HepG2 (cell line): ENCODE measurements at regions not wholly inside any gene's neighbourhood (a gene's known extent, or its start where the extent isn't known, plus 50 kb on each side); places are given as distances from the start of the nearest gene placed in this dataset.

ENCODE experiments used
- ATAC-seq: fragments of 200-7000 bp; cut with Tn5 transposase; 3 replicates; pipeline ENCODE4 v1.9.1; 2020; ENCODE audit warnings: mild to moderate bottlenecking, moderate library complexity
- BruUV-seq: library from RNA; stranded (reverse); fragments of 400-500 nt; replicated peaks from 2 replicates; lab custom pipeline; 2021; lab: Mats Ljungman, UMichigan
- CTCF ChIA-PET: fragments of 300-600 bp; formaldehyde crosslinking; extraction: SDS; loops from one replicate; lab custom pipeline; 2021; ENCODE audit warnings: low total read pairs, inconsistent platforms, low intra/inter-chr PET ratio; lab: Yijun Ruan, JAX
- POLR2A ChIA-PET: fragments of 350-600 bp; sonication (Branson Sonifier 250); formaldehyde crosslinking; loops from one replicate; lab custom pipeline; 2020; ENCODE audit warnings: antibody characterized with exemption, inconsistent platforms; lab: Yijun Ruan, JAX
- DNase-seq: peaks from one replicate; pipeline ENCODE4 v3.0.0-alpha.2; 2015; ENCODE audit warnings: low spot score
- FAIRE-seq: peaks from 3 replicates; lab custom pipeline; 2011; peaks lifted over from hg19 to GRCh38; lab: Jason Lieb, UNC
- H2AFZ ChIP-seq: one replicate; pipeline ENCODE4 v1.6.1; 2011; ENCODE audit warnings: low read length, inconsistent platforms
- H3K27ac ChIP-seq: fragments of 300-600 bp; 3 replicates; pipeline ENCODE4 v1.8.0; 2011; ENCODE audit warnings: mixed run types, mild to moderate bottlenecking, mixed read lengths, low read length, inconsistent platforms; ENCODE audit not compliant: insufficient read depth; ENCODE audit errors: extremely low read length
- H3K27me3 ChIP-seq, 2 experiments: fragments of 200-600 bp in 1 of 2; 2 replicates in 1 of 2; 3 replicates in 1 of 2; pipeline versions ENCODE4 v1.6.0 to v1.8.0; 2011; ENCODE audit warnings: low read length in 2 of 2, mild to moderate bottlenecking in 2 of 2, moderate library complexity in 2 of 2, inconsistent platforms in 1 of 2; ENCODE audit not compliant: insufficient read depth in 2 of 2, control insufficient read depth in 1 of 2
- H3K36me3 ChIP-seq, 2 experiments: fragments of 200-600 bp in 1 of 2; replicated peaks in 1 of 2; 2 replicates in 1 of 2; 3 replicates in 1 of 2; pipeline versions ENCODE4 v1.5.1 to v1.8.0; 2011; ENCODE audit warnings: low read length in 2 of 2, inconsistent platforms in 1 of 2; ENCODE audit not compliant: insufficient read depth in 2 of 2, control insufficient read depth in 1 of 2
- H3K4me1 ChIP-seq: 2 replicates; pipeline ENCODE4 v1.5.1; 2012; ENCODE audit warnings: low read length, inconsistent platforms; ENCODE audit not compliant: insufficient read depth
- H3K4me2 ChIP-seq: 2 replicates; pipeline ENCODE4 v1.6.0; 2011; ENCODE audit warnings: low read depth, low read length, inconsistent platforms
- H3K4me3 ChIP-seq, 3 experiments: fragments of 200-600 bp in 1 of 3; sonication (generic), shearing (Covaris generic) in 1 of 3; replicated peaks in 1 of 3; 2 replicates each; pipeline ENCODE4 v1.5.1; 2011 to 2016; ENCODE audit warnings: low read length in 3 of 3, inconsistent platforms in 2 of 3, low read depth in 2 of 3, mild to moderate bottlenecking in 2 of 3, control low read depth in 1 of 3, mixed read lengths in 1 of 3; ENCODE audit not compliant: insufficient read depth in 1 of 3
- H3K79me2 ChIP-seq: one replicate; pipeline ENCODE4 v1.6.1; 2011; ENCODE audit warnings: low read length, inconsistent platforms; ENCODE audit not compliant: insufficient read depth
- H3K9ac ChIP-seq: 2 replicates; pipeline ENCODE4 v1.6.0; 2011; ENCODE audit warnings: mild to moderate bottlenecking, low read depth, low read length, inconsistent platforms; ENCODE audit not compliant: insufficient read depth
- H3K9me3 ChIP-seq: 2 replicates; pipeline ENCODE4 v1.5.1; 2012; ENCODE audit warnings: mild to moderate bottlenecking, low read length
- H4K20me1 ChIP-seq: 2 replicates; pipeline ENCODE4 v1.6.0; 2011; ENCODE audit warnings: inconsistent platforms, mild to moderate bottlenecking, low read length, moderate library complexity; ENCODE audit not compliant: insufficient read depth
- EEA1 ChIP-seq: sonication (generic); formaldehyde crosslinking; IDR thresholded peaks from 2 replicates; pipeline ENCODE4 v1.5.1; 2020; ENCODE audit warnings: mild to moderate bottlenecking, missing genetic modification reagents, borderline replicate concordance
- ZNF143 ChIP-seq: sonication (generic); formaldehyde crosslinking; IDR thresholded peaks from 2 replicates; pipeline ENCODE4 v1.4.0; 2020; ENCODE audit warnings: missing genetic modification reagents
- ZNF280D ChIP-seq: sonication (generic); formaldehyde crosslinking; IDR thresholded peaks from 2 replicates; pipeline ENCODE4 v1.5.1; 2020; ENCODE audit warnings: mild to moderate bottlenecking, missing genetic modification reagents
- ZNF709 ChIP-seq: sonication (generic); formaldehyde crosslinking; IDR thresholded peaks from 2 replicates; pipeline ENCODE4 v1.5.0; 2020; ENCODE audit warnings: mild to moderate bottlenecking, missing genetic modification reagents
- ZNF768 ChIP-seq: sonication (generic); formaldehyde crosslinking; IDR thresholded peaks from 2 replicates; pipeline ENCODE4 v1.4.0; 2020; ENCODE audit warnings: missing genetic modification reagents
- ZNF891 ChIP-seq: sonication (generic); formaldehyde crosslinking; IDR thresholded peaks from 2 replicates; pipeline ENCODE4 v1.5.0; 2020; ENCODE audit warnings: mild to moderate bottlenecking, missing genetic modification reagents
- WGBS: methylation state at CpG from one replicate; pipeline ENCODE4 v1.1.6; 2017; ENCODE audit warnings: low lambda C conversion rate; 5-methylcytosine and 5-hydroxymethylcytosine counted together
- in situ Hi-C: cut with HindIII; loops from 2 replicates; pipeline ENCODE4 v1.10.0; 2017; ENCODE audit warnings: low pct_unique_long_range_greater_than_20kb; ENCODE audit not compliant: extremely low pct_ligation_motif_present
- intact Hi-C: fragments of 100-400 bp; cut with micrococcal nuclease; formaldehyde crosslinking; loops from one replicate; pipeline ENCODE4 v1.10.0; 2022; ENCODE audit not compliant: unreplicated experiment

- Histone ChIP-seq H3K27me3 (no peaks in the 10 kb centered on the region; a peak in 1 of 5 replicates), H3K9ac (no peak overlapping the region), H3K36me3 (no peaks in the 10 kb centered on the region), H3K4me1 (no peaks in the 10 kb centered on the region), H3K79me2 (no peaks in the 10 kb centered on the region), H3K4me2 (no peak overlapping the region), H3K27ac (no peak overlapping the region), H3K4me3 (no peak overlapping the region), H4K20me1 (no peaks in the 10 kb centered on the region), H2AFZ (no peak overlapping the region), H3K9me3 (peaks cover 43% of the 10 kb centered on the region)
- 10% methylated on average over 1 of the region's 1 CpG for WGBS
- BruUV-seq, result no TSS peak
- TF ChIP-seq ZNF143 (CRISPR knock-in tag) (no peak), ZNF280D (no peak), EEA1 (CRISPR knock-in tag) (no peak), ZNF891 (CRISPR knock-in tag) (no peak), ZNF709 (CRISPR knock-in tag) (no peak)
- ChIA-PET CTCF (no interaction called here), POLR2A (no interaction called here)
- in situ Hi-C loops, result no loop called here
- ATAC-seq (no peak), DNase-seq (no peak), FAIRE-seq (no peak)
- intact Hi-C loops, result no loop called here
Measured at GRCh38 chr12:127536833-127537428, 730.0 kb upstream of the TMEM132C start.

GRCh38 chr12:127538316-127538715 lies 728.7 kb upstream of the TMEM132C start:
- FAIRE-seq (no peak), ATAC-seq (no peak), DNase-seq (no peak)
- POLR2A ChIA-PET, result no interaction called here
- CTCF ChIA-PET, result no interaction called here
- no TSS peak for BruUV-seq
- H3K27me3 ChIP-seq, result no peaks in the 10 kb centered on the region; a peak in 1 of 5 replicates
- in situ Hi-C loops (no loop called here), intact Hi-C loops (no loop called here)
- H3K27ac ChIP-seq, result no peak overlapping the region
- H3K79me2 ChIP-seq, result no peaks in the 10 kb centered on the region
- no peak overlapping the region for H3K9ac ChIP-seq
- H3K36me3 ChIP-seq, result no peaks in the 10 kb centered on the region
- peaks cover 44% of the 10 kb centered on the region for H3K9me3 ChIP-seq
- H3K4me1 ChIP-seq, result no peaks in the 10 kb centered on the region
- H2AFZ ChIP-seq, result no peak overlapping the region
- WGBS, result 33% methylated on average over 3 of the region's 3 CpGs
- TF ChIP-seq ZNF768, result no peak
- no peaks in the 10 kb centered on the region for H4K20me1 ChIP-seq
- no peak overlapping the region for H3K4me3 ChIP-seq
- no peak overlapping the region for H3K4me2 ChIP-seq
